Gastrocnemius medialis (tissue), 4 donors: ENCODE measurements at regions not wholly inside any gene's neighbourhood (a gene's known extent, or its start where the extent isn't known, plus 50 kb on each side); places are given as distances from the start of the nearest gene placed in this dataset.

Experiments
- ATAC-seq, 2 donors: fragments of 150-250 bp; one replicate each; pipeline ENCODE4 v1.9.1; 2016
- DNase-seq, 2 donors: peaks; one replicate each; pipeline ENCODE4 v3.0.0-alpha.2; 2019
- H3K27ac ChIP-seq, 4 donors: fragments of 200-600 bp; sonication (generic); 1 replicate in 1 of 4; 2 replicates in 3 of 4; pipeline ENCODE4 v1.5.1; 2016 to 2018; ENCODE audit warnings: mild to moderate bottlenecking in 2 of 4, moderate library complexity in 1 of 4
- H3K27me3 ChIP-seq, 3 donors: fragments of 200-600 bp; sonication (generic) in 2 of 3; 1 replicate in 1 of 3; 2 replicates in 2 of 3; pipeline versions ENCODE4 v1.5.1 to v1.6.0; 2016 to 2019; ENCODE audit warnings: mild to moderate bottlenecking in 1 of 3, moderate library complexity in 1 of 3
- H3K36me3 ChIP-seq, 2 donors: fragments of 200-600 bp; sonication (generic) in 1 of 2; one replicate each; pipeline ENCODE4 v1.5.1; 2017 to 2018
- H3K4me1 ChIP-seq, 2 donors: fragments of 200-600 bp; sonication (generic) in 1 of 2; one replicate each; pipeline ENCODE4 v1.5.1; 2016 to 2017; ENCODE audit warnings: mild to moderate bottlenecking in 2 of 2
- H3K4me3 ChIP-seq, 4 donors: fragments of 200-600 bp; sonication (generic) in 3 of 4; 1 replicate in 1 of 4; 2 replicates in 3 of 4; pipeline ENCODE4 v1.5.1; 2016 to 2019; ENCODE audit warnings: mild to moderate bottlenecking in 2 of 4
- H3K9me3 ChIP-seq, 3 donors: fragments of 200-600 bp; sonication (generic) in 2 of 3; 1 replicate in 1 of 3; 2 replicates in 2 of 3; pipeline ENCODE4 v1.5.1; 2016 to 2019
- CTCF ChIP-seq, 5 experiments: fragments of 450-650 bp in 3 of 5; fragments of 200-600 bp in 2 of 5; sonication (generic) in 2 of 5; IDR thresholded peaks in 4 of 5; conservative IDR thresholded peaks in 1 of 5; 1 replicate in 4 of 5; 2 replicates in 1 of 5; pipeline ENCODE4 v1.5.1; 2016 to 2019; ENCODE audit warnings: antibody characterized with exemption in 5 of 5, mild to moderate bottlenecking in 3 of 5, moderate library complexity in 3 of 5
- POLR2A ChIP-seq, 2 donors: fragments of 450-650 bp; IDR thresholded peaks; one replicate each; pipeline ENCODE4 v1.6.1; 2017; ENCODE audit warnings: antibody characterized with exemption in 2 of 2, mild to moderate bottlenecking in 2 of 2, moderate library complexity in 2 of 2
- in situ Hi-C, 4 donors: fragments of 200-750 bp; cut with MboI; loops; one replicate each; pipeline versions ENCODE4 v1.15.0 to v1.8.0; 2017; ENCODE audit warnings: low sequenced_read_pairs in 4 of 4
- intact Hi-C: fragments of 100-400 bp; cut with DNase I; formaldehyde crosslinking; loops from one replicate; pipeline ENCODE4 v1.15.1; 2023; ENCODE audit warnings: low total_unique reads

GRCh38 chr11:119889728-119890280 is 160.8 kb upstream of the NECTIN1 start:
- TF ChIP-seq POLR2A (IDR thresholded peaks at IDR 0.05): no peak
- no peak for TF ChIP-seq CTCF (IDR thresholded peaks at IDR 0.05 in 4 of 5, conservative IDR thresholded peaks at IDR 0.05 in 1 of 5)
- H3K27ac ChIP-seq: no peak overlapping the region
- in situ Hi-C loops: no loop called here

GRCh38 chr11:119889111-119889510 is 160.1 kb upstream of the NECTIN1 start:
- TF ChIP-seq POLR2A (IDR thresholded peaks at IDR 0.05) (no peak), CTCF (IDR thresholded peaks at IDR 0.05 in 4 of 5, conservative IDR thresholded peaks at IDR 0.05 in 1 of 5) (no peak)
- DNase-seq: no peak
- Histone ChIP-seq H3K9me3 (no peaks in the 10 kb centered on the region), H3K36me3 (no peaks in the 10 kb centered on the region), H3K27ac (no peak overlapping the region), H3K27me3 (peaks cover 6 to 23% (median 19%) of the 10 kb centered on the region in 3 donors), H3K4me3 (no peak overlapping the region), H3K4me1 (no peaks in the 10 kb centered on the region)
- in situ Hi-C loops (no loop called here), intact Hi-C loops (no loop called here)
- ATAC-seq: no peak

More at GRCh38 chr11:119889728-119890280, 160.8 kb upstream of the NECTIN1 start:
- ATAC-seq: no peak
- no peak for DNase-seq
- no peaks in the 10 kb centered on the region for H3K4me1 ChIP-seq
- H3K9me3 ChIP-seq: no peaks in the 10 kb centered on the region
- H3K4me3 ChIP-seq: no peak overlapping the region
- no peaks in the 10 kb centered on the region for H3K36me3 ChIP-seq
- intact Hi-C loops: no loop called here
- peaks cover 6 to 23% (median 19%) of the 10 kb centered on the region in 3 donors for H3K27me3 ChIP-seq

DNA sequence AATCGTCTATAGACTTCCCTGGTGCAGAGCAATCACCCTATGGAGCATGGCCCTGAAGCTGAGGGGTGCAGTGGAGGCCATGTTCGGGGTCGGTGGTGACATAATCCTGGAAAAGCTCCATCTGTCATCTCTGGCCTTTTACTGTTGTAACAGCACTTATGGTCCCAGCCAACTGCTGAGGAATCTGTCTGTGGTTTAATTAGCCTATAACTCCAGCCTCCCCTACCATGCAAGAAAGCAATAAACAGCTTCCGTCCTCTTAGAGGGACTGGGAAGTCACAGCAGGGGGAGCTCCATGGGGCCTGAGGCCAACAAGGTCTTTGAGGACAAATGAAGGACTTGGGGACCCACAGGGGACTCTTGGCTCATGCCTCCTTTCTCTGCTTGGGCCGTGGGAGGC is 159.1 kb upstream of the NECTIN1 start:
- Histone ChIP-seq H3K4me1 (no peaks in the 10 kb centered on the region), H3K27ac (no peak overlapping the region), H3K36me3 (no peaks in the 10 kb centered on the region), H3K27me3 (peaks cover 6 to 20% (median 19%) of the 10 kb centered on the region in 3 donors), H3K4me3 (no peak overlapping the region), H3K9me3 (no peaks in the 10 kb centered on the region)
- in situ Hi-C loops: no loop called here
- intact Hi-C loops: no loop called here
- DNase-seq (no peak), ATAC-seq (no peak)
- TF ChIP-seq CTCF (IDR thresholded peaks at IDR 0.05 in 4 of 5, conservative IDR thresholded peaks at IDR 0.05 in 1 of 5): no peak
- TF ChIP-seq POLR2A (IDR thresholded peaks at IDR 0.05): no peak

DNA sequence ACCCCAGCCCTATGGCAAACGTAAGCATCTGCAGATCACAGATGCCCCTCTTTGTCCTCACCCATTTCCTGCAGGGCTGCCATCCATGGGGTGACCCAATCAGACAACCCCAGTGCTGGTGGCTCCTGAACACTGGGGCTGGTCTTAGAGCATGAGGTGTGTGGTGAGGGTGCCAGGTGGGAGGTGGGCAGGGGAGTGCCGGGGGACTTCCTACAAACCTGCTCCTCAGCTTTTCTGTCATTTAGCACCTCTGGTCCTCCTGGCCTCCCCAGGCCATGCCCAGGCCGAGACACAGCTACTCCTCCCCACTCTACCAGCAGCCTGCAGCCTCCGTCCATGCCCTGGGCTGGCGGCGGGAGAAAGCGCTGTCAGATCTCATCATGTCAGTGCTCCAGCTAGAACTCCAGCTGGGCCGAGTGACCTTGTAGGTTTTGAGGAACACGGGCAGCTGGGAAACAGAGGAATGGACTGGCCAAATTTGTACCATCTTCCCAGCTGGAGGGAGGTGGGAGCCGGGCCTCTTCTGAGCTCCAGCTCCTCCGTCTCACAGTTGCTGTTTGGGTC is 157.7 kb upstream of the NECTIN1 start:
- DNase-seq (no peak), ATAC-seq (no peak)
- Histone ChIP-seq H3K27ac (no peak overlapping the region), H3K4me3 (no peak overlapping the region), H3K27me3 (peaks cover 6 to 14% (median 12%) of the 10 kb centered on the region in 3 donors), H3K36me3 (no peaks in the 10 kb centered on the region), H3K4me1 (no peaks in the 10 kb centered on the region), H3K9me3 (no peaks in the 10 kb centered on the region)
- in situ Hi-C loops (no loop called here), intact Hi-C loops (no loop called here)
- TF ChIP-seq POLR2A (IDR thresholded peaks at IDR 0.05) (no peak), CTCF (IDR thresholded peaks at IDR 0.05 in 4 of 5, conservative IDR thresholded peaks at IDR 0.05 in 1 of 5) (no peak)
